ENCODE measurements at regions not wholly inside any gene's neighbourhood (a gene's known extent, or its start where the extent isn't known, plus 50 kb on each side); places are given as distances from the start of the nearest gene placed in this dataset.

DNA sequence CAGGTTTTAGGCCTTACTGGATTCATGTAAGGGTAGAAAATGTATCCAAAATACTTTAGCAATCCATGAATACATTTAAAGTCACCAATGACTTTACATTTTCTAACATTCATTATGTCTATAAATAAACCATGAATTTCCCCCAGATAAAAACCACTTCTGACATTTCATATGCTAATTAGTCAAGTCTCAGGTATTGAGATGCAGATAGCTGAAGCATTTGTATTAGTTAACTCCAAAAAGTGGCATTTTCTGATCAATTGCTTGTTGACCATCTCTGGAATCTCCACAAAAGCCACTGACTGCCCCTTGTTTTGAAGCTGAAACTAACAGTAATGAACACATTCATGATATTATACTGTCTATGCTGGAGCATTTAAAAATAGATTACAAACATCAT lies 68.4 kb upstream of the RAP2B start:
- TF ChIP-seq, protein P1, sequence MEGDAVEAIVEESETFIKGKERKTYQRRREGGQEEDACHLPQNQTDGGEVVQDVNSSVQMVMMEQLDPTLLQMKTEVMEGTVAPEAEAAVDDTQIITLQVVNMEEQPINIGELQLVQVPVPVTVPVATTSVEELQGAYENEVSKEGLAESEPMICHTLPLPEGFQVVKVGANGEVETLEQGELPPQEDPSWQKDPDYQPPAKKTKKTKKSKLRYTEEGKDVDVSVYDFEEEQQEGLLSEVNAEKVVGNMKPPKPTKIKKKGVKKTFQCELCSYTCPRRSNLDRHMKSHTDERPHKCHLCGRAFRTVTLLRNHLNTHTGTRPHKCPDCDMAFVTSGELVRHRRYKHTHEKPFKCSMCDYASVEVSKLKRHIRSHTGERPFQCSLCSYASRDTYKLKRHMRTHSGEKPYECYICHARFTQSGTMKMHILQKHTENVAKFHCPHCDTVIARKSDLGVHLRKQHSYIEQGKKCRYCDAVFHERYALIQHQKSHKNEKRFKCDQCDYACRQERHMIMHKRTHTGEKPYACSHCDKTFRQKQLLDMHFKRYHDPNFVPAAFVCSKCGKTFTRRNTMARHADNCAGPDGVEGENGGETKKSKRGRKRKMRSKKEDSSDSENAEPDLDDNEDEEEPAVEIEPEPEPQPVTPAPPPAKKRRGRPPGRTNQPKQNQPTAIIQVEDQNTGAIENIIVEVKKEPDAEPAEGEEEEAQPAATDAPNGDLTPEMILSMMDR (conservative IDR thresholded peaks at IDR 0.05; ENCODE audit: low read length) = no peak
- no peak for TF ChIP-seq EZH2phosphoT487 (IDR thresholded peaks at IDR 0.05; ENCODE audit: borderline replicate concordance, low read depth, low read length)

All from OCI-LY7 (cell line).